ENCODE measurements at regions not wholly inside any gene's neighbourhood (a gene's known extent, or its start where the extent isn't known, plus 50 kb on each side); places are given as distances from the start of the nearest gene placed in this dataset.
A peak's percentile ranks its signal among the peaks of the same experiment; 100 is the strongest.

DNA sequence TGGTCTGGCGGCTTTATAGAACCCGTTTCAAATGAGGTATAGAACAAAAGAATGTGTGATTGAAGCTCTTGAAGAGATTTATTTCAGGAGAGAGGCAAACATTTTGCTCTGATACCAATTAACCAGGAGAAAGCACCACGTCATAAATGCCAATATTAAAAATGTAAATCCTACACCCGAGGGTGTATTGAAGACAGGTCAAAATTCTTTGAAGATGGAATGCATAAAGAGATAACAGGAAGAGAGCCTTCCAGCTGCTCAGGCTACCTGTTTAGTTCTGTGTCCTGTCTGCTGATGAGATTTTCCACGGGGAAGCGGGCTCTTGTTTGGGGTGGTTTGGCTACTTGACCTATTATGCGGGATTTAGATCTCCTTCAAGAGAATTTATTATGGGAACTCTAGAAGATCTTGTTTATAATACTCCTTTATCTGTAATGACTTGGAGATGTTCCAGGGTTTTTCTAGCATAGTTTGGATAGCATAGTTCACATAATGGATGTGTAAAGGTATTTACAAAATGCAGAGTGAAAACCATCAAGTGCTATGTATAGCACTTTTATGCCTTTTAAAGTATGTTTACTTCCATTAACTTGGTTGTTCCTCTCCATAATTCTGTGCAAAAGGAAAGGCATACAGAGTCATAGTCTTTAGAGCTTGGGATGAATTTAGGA is 204.5 kb upstream of the SPRED2 start:
- Mint-ChIP-seq H3K9me3 (no peaks in the 10 kb centered on the region), H3K27ac (no peak overlapping the region), H3K36me3 (no peaks in the 10 kb centered on the region)
- ATAC-seq, result no peak
- DNase-seq (ENCODE audit: low spot score in 2 of 2), result no peak

GRCh38 chr2:65636024-65636423 is 203.6 kb upstream of the SPRED2 start:
- no peak for DNase-seq (ENCODE audit: low spot score in 2 of 2)
- no peak for ATAC-seq
- Mint-ChIP-seq H3K9me3 (no peaks in the 10 kb centered on the region), H3K27ac (no peak overlapping the region), H3K36me3 (no peaks in the 10 kb centered on the region)

DNA sequence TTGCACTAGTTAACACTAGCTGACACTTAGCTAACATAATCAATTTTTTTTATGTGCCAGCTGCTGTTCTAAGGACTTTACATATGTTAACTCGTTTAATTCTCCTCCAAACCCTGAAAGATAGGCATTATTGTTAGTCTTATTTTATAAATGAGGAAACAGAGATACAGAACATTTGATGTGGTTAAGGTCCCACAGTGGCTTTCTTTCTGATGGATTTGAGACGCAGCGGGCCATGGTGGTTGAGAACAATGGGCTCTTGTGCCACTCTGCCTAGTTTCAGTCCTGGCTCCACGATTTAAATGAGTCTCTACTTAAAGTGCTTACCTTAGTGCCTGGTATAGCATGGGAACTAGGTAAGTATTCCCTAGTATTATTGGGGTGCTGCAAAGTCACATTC is 201.9 kb upstream of the SPRED2 start:
- no peak for ATAC-seq
- H3K27ac Mint-ChIP-seq, result no peak overlapping the region

GRCh38 chr2:65630643-65631042 is 198.2 kb upstream of the SPRED2 start:
- Mint-ChIP-seq H3K9me3 (no peaks in the 10 kb centered on the region), H3K36me3 (no peaks in the 10 kb centered on the region), H3K27ac (no peak overlapping the region)
- ATAC-seq, result no peak
- no peak for DNase-seq (ENCODE audit: low spot score in 2 of 2)

More for the DNA sequence above, 201.9 kb upstream of the SPRED2 start:
- Mint-ChIP-seq H3K36me3 (no peaks in the 10 kb centered on the region), H3K9me3 (no peaks in the 10 kb centered on the region)
- no peak for DNase-seq (ENCODE audit: low spot score in 2 of 2)

DNA sequence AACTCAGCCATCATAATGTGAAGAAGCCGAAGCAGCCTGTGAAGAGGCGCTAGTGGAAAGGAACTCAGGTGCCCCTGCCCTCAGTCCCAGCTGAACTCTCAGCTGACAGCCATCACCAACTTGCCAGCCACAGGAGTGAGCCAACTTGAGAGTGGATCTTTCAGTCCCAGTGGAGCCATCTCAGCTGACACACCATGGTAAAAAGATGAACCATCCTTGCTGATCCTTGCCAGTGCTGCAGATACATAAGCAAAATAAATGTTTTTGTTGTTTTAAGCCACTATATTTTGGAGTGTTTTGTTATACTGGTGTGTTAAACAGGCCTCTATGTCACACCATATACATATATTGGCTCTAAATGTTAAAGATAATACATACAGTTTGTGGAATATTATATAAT is 195.8 kb upstream of the SPRED2 start:
- Mint-ChIP-seq H3K36me3 (no peaks in the 10 kb centered on the region), H3K27ac (no peak overlapping the region), H3K9me3 (no peaks in the 10 kb centered on the region)
- ATAC-seq, result no peak
- no peak for DNase-seq (ENCODE audit: low spot score in 2 of 2)

DNA sequence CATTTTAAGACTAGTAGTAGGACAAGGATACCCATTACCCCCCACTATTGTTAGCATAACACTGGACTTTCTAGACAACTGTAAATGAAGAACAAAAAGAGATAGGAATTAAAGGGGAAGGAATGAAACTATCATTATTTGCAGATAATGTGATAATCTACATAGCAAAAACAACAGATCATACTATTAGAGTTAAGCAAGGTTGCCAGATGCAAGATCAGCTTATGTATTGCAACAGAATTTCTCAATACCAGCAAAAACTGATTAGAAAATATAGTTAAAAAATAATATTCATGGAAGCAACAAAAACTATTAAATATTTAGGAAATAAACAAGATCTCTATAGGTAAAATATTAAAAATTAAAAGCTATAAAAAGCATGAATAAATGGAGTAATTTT is 194.4 kb upstream of the SPRED2 start:
- ATAC-seq, result no peak
- Mint-ChIP-seq H3K27ac (no peak overlapping the region), H3K9me3 (no peaks in the 10 kb centered on the region), H3K36me3 (no peaks in the 10 kb centered on the region)
- DNase-seq (ENCODE audit: low spot score in 2 of 2), result no peak

GRCh38 chr2:65625982-65626381 is 193.6 kb upstream of the SPRED2 start:
- no peak for ATAC-seq
- Mint-ChIP-seq H3K9me3 (no peaks in the 10 kb centered on the region), H3K27ac (no peak overlapping the region), H3K36me3 (no peaks in the 10 kb centered on the region)
- DNase-seq (ENCODE audit: low spot score in 2 of 2), result no peak

DNA sequence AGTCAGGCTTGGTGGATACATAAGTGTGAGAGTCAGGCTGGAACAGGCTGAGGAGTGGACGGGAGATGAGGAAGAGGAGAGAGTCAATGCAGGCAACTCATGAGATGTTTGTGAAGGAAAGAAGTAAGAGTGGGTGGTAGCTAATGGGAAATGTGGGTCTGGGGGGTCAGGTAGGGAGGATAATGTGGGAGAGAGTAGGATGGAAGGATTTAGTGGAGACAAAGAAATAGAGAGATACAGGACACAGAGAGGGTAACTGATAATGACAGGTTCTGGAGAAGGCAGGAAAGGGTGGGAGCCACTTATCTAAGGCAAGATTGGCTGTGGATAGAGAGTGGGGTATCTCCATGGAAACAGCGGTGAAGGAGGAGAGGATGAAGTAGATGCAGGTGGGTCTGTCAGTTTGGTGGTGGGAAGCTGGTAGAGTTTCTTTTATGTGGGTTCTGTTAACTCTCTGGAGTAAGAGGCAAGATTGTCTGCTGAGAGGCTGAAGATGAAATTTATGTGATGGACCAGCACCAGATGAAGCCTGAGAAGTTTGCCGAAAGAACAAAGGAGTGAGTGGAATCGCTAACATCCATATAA is 190.6 kb upstream of the SPRED2 start:
- H3K9me3 Mint-ChIP-seq, result no peaks in the 10 kb centered on the region
- H3K36me3 Mint-ChIP-seq, result no peaks in the 10 kb centered on the region
- H3K27ac Mint-ChIP-seq, result no peak overlapping the region
- DNase-seq (ENCODE audit: low spot score in 2 of 2) (no peak), ATAC-seq (no peak)

- H3K9me3 Mint-ChIP-seq, result no peaks in the 10 kb centered on the region
- no peak overlapping the region for H3K27ac Mint-ChIP-seq
- no peaks in the 10 kb centered on the region for H3K36me3 Mint-ChIP-seq
- no peak for DNase-seq (ENCODE audit: low spot score in 2 of 2)
- ATAC-seq, result no peak
Measured at GRCh38 chr2:65622499-65622898, 190.1 kb upstream of the SPRED2 start.

DNA sequence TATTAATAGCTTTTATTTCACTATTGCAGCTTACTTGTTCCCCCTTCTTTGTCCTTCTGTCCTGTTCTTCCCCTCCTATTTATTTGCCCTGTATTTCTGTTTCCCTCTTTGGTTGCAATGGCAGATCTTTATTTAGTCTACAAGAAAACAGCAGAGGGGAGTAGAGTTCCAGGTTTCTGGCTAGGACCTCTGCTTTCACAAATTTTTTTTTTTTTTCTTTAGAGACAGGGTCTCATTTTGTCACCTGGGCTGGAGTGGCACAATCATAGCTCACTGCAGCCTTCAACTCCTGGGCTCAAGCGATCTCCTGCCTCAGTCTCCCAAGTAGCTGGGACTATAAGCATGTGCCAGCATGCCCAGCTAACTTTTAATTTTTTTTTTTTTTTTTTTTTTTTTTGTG is 188.1 kb upstream of the SPRED2 start:
- H3K9me3 Mint-ChIP-seq, result no peaks in the 10 kb centered on the region
- ATAC-seq, result no peak
- no peak for DNase-seq (ENCODE audit: low spot score in 2 of 2)
- no peaks in the 10 kb centered on the region for H3K36me3 Mint-ChIP-seq
- H3K27ac Mint-ChIP-seq, result no peak overlapping the region

GRCh38 chr2:65620026-65620425 is 187.6 kb upstream of the SPRED2 start:
- no peaks in the 10 kb centered on the region for H3K9me3 Mint-ChIP-seq
- DNase-seq (ENCODE audit: low spot score in 2 of 2) (no peak), ATAC-seq (no peak)
- no peaks in the 10 kb centered on the region for H3K36me3 Mint-ChIP-seq
- H3K27ac Mint-ChIP-seq, result no peak overlapping the region

DNA sequence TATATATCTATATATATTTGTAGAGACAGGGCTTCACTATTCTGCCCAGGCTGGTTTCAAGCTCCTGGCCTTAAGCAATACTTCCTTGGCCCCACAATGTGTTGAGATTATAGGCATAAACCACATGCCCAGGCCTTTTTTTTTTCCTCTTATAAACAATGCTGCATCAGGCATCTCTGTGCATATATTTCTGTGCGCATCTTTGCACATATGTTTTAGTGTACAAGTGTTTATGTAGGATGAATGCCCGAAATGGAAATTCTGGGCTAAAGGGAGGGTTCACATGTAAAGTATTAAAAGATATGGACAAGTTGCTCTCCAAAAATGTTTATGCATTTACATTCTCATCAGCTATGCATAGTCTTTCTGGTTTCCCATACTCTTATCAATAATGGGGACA is 183.2 kb upstream of the SPRED2 start:
- Mint-ChIP-seq H3K27ac (no peak overlapping the region), H3K36me3 (no peaks in the 10 kb centered on the region), H3K9me3 (no peaks in the 10 kb centered on the region)
- ATAC-seq, result no peak
- no peak for DNase-seq (ENCODE audit: low spot score in 2 of 2)

DNA sequence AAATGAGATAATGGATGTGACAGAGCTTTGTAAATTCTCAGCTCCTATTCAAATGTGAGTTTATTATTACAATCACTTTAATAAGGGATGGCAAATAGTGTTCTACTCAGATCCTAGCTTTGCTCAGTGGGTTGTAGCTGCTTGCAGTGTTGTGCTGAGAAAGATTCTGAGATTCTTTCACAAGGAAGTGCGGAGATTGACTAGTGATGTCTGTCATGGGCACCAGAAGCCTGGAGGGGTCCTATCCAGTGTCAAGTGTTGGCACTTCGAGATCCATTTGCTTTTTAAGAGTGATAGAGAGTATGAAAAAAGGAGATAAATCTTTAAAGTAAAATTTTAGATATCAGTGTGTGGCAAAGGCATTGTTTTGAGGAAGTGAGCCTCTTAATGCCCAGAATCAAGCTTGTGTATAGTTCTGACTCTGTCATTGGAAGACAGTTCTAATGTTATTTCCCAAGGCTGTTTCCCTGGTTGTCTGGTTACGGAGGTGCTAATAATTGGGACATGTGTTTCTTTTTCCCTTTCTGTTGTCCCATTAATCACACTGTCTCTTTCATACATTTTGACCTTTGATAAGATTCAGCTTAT is 181.7 kb upstream of the SPRED2 start:
- DNase-seq (ENCODE audit: low spot score in 2 of 2) (no peak), ATAC-seq (no peak)
- Mint-ChIP-seq H3K36me3 (no peaks in the 10 kb centered on the region), H3K27ac (no peak overlapping the region), H3K9me3 (no peaks in the 10 kb centered on the region)

DNA sequence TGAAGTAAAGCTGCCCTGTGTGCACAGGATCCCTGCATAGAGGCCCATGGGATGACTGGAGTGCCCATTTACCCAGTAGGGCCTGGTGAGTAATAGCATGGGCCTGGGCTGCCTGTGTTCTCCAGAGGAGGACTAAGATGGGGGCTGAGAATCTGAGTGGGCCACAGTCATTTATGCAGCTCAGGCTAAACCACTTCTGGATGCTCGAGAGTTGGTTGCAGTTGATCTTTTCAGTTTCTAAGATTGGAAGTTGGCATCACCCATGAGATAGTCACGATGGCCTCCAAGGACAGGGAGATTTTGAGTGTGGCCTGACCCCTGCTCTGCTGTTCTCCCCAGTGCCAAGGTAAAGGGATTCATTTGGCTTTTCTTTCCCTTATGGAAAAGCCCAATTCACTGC is 179.1 kb upstream of the SPRED2 start:
- DNase-seq (ENCODE audit: low spot score in 2 of 2) (no peak), ATAC-seq (no peak)
- Mint-ChIP-seq H3K36me3 (no peaks in the 10 kb centered on the region), H3K27ac (no peak overlapping the region), H3K9me3 (no peaks in the 10 kb centered on the region)

DNA sequence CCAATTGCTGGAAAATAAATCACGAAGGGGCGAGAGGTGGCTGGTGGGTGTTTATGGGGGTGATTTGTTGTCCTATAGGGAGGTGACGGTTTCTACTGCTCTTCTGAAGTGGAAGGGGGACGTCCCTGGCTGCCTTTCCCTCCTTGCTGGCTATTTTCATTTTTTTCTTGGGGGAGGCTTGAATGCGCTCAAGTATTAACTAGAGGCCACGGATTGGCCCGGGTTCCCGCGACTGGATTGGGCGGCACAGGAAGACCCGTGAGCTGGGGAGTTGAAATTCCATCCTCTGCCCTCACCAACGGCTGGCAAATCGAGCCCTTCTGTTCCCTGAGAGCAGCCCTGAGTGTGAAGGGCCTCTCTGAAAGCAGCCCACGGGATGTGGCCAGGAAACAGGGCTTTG is 176.5 kb upstream of the SPRED2 start:
- Mint-ChIP-seq H3K9me3 (no peaks in the 10 kb centered on the region), H3K36me3 (no peaks in the 10 kb centered on the region), H3K27ac (no peak overlapping the region)
- no peak for DNase-seq (ENCODE audit: low spot score in 2 of 2)
- no peak for ATAC-seq

DNA sequence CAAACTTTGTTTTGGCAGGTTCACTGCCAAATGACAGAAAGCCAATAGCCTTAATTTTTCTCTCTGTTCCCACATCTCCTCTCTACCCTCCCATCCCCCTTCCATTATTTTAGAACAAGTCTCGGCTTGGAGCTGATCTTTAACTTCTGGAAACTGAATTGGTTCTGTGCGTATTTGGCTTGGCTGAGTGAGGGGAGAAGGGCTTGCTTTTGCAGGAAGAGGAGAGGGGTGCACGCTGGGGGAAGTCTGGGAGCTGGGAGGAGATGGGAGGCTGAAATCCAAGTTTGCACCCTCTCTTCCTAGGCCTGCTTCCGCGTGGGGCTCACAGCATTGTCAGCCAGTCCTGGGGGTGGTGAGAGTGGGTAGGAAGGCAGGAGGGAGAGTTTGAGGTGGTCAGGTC is 176.1 kb upstream of the SPRED2 start:
- Mint-ChIP-seq H3K9me3 (no peaks in the 10 kb centered on the region), H3K27ac (no peak overlapping the region), H3K36me3 (no peaks in the 10 kb centered on the region)
- ATAC-seq, result no peak
- DNase-seq (ENCODE audit: low spot score in 2 of 2), result no peak

DNA sequence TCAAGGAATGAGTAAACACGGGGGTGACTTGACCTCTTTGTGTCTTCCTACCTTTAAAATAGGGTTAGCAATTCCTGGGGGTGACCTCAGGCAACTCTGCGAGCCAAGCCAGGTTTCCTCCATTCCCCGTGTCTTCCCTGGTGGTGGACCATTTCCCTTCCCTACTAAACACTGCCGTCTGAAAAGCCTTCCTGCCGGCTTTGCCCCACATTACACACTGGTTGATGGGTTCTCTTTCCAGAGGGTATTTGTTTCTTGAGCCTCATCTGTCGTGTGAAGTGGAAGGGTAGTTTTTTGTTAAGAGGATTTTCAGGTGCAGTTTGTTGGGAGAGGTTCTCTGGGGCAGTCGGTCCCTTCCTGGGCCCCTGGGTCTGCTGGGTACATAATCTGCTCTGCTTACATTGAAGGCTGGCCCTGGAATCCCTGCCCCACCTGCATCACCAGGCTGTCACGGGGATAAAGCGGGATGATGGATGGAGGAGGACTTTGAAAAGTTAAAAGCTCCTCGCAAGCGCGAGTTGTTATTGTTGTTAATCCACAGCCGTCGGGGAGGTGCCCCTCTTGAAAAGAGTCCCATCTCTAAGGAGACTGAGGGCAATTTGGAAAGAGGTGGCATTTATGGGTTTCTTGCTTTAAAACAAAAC is 175.4 kb upstream of the SPRED2 start:
- no peak for ATAC-seq
- no peaks in the 10 kb centered on the region for H3K9me3 Mint-ChIP-seq
- no peak for DNase-seq (ENCODE audit: low spot score in 2 of 2)
- H3K27ac Mint-ChIP-seq, result no peak overlapping the region
- no peaks in the 10 kb centered on the region for H3K36me3 Mint-ChIP-seq

GRCh38 chr2:65605743-65606058 is 173.3 kb upstream of the SPRED2 start:
- ATAC-seq, result no peak
- H3K27ac Mint-ChIP-seq, result peak overlapping the region in 1 of 2 donors; percentile 75
- no peaks in the 10 kb centered on the region for H3K9me3 Mint-ChIP-seq
- H3K36me3 Mint-ChIP-seq, result no peaks in the 10 kb centered on the region
- no peak for DNase-seq (ENCODE audit: low spot score in 2 of 2)

Data from activated naive CD4-positive, alpha-beta T cell treated with anti-CD3 and anti-CD28 coated beads, Interleukin-2, amount 50 U/mL, for 72 hours (primary cell).